G401 (cell line): ENCODE measurements at regions not wholly inside any gene's neighbourhood (a gene's known extent, or its start where the extent isn't known, plus 50 kb on each side); places are given as distances from the start of the nearest gene placed in this dataset.

Experiments used
- DNase-seq: peaks from one replicate; pipeline ENCODE4 v3.0.0-alpha.2; 2015; ENCODE audit warnings: low spot score
- in situ Hi-C: cut with HindIII; loops from 2 replicates; pipeline ENCODE4 v1.10.0; 2016; ENCODE audit warnings: low sequenced_read_pairs, mixed read lengths

GRCh38 chr10:28807760-28808613 lies 130.7 kb downstream of the BAMBI start:
- no peak for DNase-seq
- in situ Hi-C loops: no loop called here

DNA sequence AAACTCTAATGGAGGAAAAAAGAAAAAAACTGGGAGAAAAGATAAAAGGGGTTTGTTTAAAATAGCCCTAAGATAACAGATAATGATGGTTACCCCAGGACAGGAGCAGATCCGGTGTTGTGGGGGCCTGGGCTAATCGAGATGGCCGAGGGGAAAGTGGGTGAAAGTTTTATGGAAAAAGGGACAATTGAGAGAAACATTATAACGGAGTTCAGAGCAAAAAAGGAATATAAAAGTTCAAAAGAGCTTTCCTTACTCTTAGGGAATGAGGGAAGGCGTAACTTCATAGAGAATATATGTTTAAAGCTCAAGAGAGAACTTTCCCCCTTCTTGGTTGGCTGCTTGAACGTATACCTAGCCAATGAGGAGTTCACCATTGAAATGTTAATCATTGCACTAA lies 131.4 kb downstream of the BAMBI start:
- DNase-seq: no peak
- in situ Hi-C loops: no loop called here

GRCh38 chr10:28810057-28810870 lies 132.9 kb downstream of the BAMBI start:
- in situ Hi-C loops: no loop called here
- no peak for DNase-seq

GRCh38 chr10:28811639-28812349 lies 134.5 kb downstream of the BAMBI start:
- DNase-seq: no peak
- in situ Hi-C loops: no loop called here

GRCh38 chr10:28812384-28813372 lies 135.4 kb downstream of the BAMBI start:
- DNase-seq: no peak
- in situ Hi-C loops: no loop called here

- in situ Hi-C loops: no loop called here
These were observed 138.4 kb downstream of the BAMBI start for GRCh38 chr10:28815681-28816080.

GRCh38 chr10:28822719-28823464 lies 145.6 kb downstream of the BAMBI start:
- in situ Hi-C loops: no loop called here
- DNase-seq: no peak

More at GRCh38 chr10:28815681-28816080, 138.4 kb downstream of the BAMBI start:
- DNase-seq: no peak

DNA sequence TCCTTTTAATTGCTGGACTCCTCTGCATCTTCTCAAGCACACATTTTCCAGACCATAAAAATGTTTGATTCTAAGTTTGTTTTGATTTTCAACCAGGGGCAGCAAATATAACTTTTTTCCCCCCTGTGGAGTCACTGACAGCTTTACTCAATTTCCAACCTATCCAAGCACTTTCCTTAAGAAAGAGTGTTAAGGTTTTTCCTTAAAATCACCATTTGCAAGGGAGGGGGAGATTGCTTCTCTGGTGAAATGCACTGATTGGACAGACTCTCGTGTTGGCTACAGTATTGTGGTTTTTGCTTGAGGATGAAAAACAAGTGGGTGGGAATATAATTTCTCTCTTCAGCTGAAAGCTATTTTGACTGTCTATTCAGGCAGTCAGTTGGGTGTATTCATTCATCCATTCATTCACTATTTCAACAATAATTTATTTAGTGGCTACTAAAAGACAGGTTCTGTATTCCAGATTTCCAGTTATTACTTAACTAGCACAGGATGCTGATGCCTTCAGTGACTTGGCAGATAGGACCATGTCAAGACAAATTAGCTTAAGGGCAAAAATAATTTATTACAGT lies 146.3 kb downstream of the BAMBI start:
- in situ Hi-C loops: no loop called here
- DNase-seq: no peak

- in situ Hi-C loops: no loop called here
- no peak for DNase-seq
These were observed 156.0 kb downstream of the BAMBI start for GRCh38 chr10:28833313-28833712.

- no peak for DNase-seq
- in situ Hi-C loops: no loop called here
These were observed 159.1 kb downstream of the BAMBI start for GRCh38 chr10:28836435-28836743.

DNA sequence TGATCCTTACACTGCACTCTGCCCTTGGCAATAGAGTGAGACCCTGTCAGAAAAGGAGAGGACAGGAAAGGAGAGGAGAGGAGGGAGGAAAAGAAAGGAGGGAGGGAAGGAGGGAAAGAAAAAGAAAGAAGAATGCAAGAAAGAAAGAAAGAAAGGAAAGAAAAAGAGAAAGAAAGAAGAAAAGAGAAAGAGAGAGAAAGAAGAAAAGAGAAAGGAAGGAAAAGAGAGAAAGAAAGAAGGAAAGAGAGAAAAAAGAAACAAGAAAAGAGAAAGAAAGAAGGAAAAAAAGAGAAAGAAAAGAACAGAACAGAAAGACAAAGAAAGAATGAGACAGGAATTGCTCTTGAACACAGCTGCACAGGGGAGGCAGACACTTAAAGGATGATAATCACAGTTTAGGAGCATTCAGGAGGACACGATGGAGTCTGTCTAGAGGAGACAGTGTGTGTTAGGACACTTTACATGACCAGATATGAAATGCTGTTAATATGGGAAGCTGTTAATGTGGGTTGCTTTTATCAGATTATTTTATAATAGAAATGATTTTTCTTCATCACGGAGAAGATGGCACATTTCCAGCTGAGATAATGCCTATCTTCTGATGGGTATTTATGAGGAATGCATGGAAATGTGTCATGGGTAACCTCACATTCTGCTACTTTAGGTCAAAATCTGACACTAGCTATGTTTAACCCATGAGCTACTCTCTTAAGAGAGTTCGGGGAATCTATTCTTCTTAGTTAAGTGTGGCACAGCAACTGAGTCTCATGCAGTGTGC lies 160.5 kb downstream of the BAMBI start:
- in situ Hi-C loops: no loop called here
- no peak for DNase-seq

DNA sequence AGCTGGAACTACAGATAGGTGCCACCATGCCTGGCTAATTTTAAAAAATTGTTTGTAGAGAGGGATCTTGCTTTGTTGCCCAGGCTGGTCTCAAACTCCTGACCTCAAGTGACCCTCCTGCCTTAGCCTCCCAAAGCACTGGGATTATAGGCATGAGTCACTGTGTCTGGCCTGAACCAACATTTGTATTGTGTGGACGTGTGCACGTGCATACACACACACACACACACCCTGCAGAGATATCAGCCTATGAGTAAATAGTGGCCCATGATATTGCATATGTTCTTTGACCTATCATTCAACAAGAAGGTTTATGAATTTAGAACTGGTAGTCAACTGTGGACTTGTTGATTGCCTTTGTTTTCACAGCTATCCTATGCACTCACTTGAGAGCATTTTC lies 161.6 kb downstream of the BAMBI start:
- in situ Hi-C loops: no loop called here
- no peak for DNase-seq

DNA sequence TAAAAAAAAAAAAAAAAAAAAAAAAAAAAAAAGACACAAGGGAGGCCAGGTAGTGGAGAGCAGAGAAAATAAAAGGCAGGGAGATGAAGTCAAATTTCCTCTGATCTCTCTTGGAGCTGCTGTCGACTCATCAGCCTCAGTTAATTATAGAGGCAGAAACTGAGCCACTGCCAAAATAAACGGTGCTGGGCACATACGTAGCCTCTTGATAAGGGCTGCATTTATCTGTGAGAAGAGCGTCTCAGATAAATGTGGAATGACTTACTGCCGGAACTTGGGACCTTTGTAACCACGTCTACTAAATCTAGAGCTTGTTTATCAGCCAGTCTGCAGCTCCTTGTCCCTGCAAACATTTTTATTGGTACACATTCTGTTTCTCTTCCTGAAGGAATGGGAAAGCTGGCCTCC lies 162.3 kb downstream of the BAMBI start:
- in situ Hi-C loops: no loop called here
- no peak for DNase-seq

GRCh38 chr10:28840202-28840601 lies 162.9 kb downstream of the BAMBI start:
- in situ Hi-C loops: no loop called here

GRCh38 chr10:28840971-28841370 lies 163.7 kb downstream of the BAMBI start:
- in situ Hi-C loops: no loop called here
- DNase-seq: no peak

More at GRCh38 chr10:28840202-28840601, 162.9 kb downstream of the BAMBI start:
- no peak for DNase-seq

DNA sequence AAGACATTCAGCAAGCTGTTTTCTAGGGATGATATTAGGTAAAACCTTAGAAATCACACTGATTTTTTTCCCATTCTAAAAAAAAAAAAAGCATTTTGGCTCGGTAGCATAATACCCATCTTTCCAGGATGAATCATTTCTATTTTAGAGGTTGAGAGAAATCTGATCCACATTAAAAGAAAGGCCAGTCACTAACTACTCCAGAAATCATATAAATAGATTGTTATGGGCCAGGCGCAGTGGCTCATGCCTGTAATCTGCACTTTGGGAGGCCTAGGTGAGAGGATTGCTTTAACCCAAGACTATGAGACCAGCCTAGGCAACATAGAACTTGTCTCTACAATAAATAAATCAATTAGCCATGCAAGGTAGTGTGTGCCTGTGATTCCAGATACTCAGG lies 164.3 kb downstream of the BAMBI start:
- in situ Hi-C loops: no loop called here
- DNase-seq: no peak

GRCh38 chr10:28842321-28842720 lies 165.0 kb downstream of the BAMBI start:
- no peak for DNase-seq
- in situ Hi-C loops: no loop called here
